ENCODE measurements at regions not wholly inside any gene's neighbourhood (a gene's known extent, or its start where the extent isn't known, plus 50 kb on each side); places are given as distances from the start of the nearest gene placed in this dataset.

GRCh38 chr12:77599782-77600467, 230.8 kb upstream of the NAV3 start:
- ChIA-PET CTCF (interaction anchor here (0.6 kb wide), 1 partner anchor 520 kb away, joined by 3 read pairs; no protein-coding TSS in a partner anchor), POLR2A (no interaction called here)
- no peak overlapping the region for H3K4me3 ChIP-seq (ENCODE audit: low read depth, low read length)
- H3K27ac ChIP-seq (ENCODE audit: extremely low read depth, low read depth, low read length), result no peak overlapping the region
- no peak for TF ChIP-seq AEBP2 (tag by site-specific recombination; IDR thresholded peaks at IDR 0.05; ENCODE audit: borderline replicate concordance)
- no peak for TF ChIP-seq ZNF23 (tag by site-specific recombination; IDR thresholded peaks at IDR 0.05; ENCODE audit: borderline replicate concordance)
- TF ChIP-seq ZEB2 (tag by site-specific recombination; IDR thresholded peaks at IDR 0.05), result no peak
- TF ChIP-seq KLF1 (tag by site-specific recombination; IDR thresholded peaks at IDR 0.05), result no peak
- H3K9me3 ChIP-seq (ENCODE audit: control insufficient read depth, insufficient read depth, low read depth, low read length), result no peaks in the 10 kb centered on the region
- no peaks in the 10 kb centered on the region for H3K4me1 ChIP-seq (ENCODE audit: control insufficient read depth, insufficient read depth, low read length)
- H3K36me3 ChIP-seq (ENCODE audit: control insufficient read depth in 2 of 2, insufficient read depth in 1 of 2, low read length in 2 of 2), result no peaks in the 10 kb centered on the region

GRCh38 chr12:77594366-77594765, 236.3 kb upstream of the NAV3 start:
- no peak overlapping the region for H3K4me3 ChIP-seq (ENCODE audit: low read depth, low read length)
- TF ChIP-seq SCRT1 (tag by site-specific recombination; IDR thresholded peaks at IDR 0.05; ENCODE audit: borderline replicate concordance) (no peak), ZNF558 (tag by site-specific recombination; IDR thresholded peaks at IDR 0.05) (no peak), ZNF571 (tag by site-specific recombination; IDR thresholded peaks at IDR 0.05) (no peak), ZNF26 (tag by site-specific recombination; IDR thresholded peaks at IDR 0.05) (no peak), ZNF837 (tag by site-specific recombination; IDR thresholded peaks at IDR 0.05) (no peak), ZNF175 (tag by site-specific recombination; IDR thresholded peaks at IDR 0.05) (no peak), ZBTB7A (tag by site-specific recombination; IDR thresholded peaks at IDR 0.05; ENCODE audit: low read depth) (no peak), ZNF629 (tag by site-specific recombination; IDR thresholded peaks at IDR 0.05) (no peak), AEBP2 (tag by site-specific recombination; IDR thresholded peaks at IDR 0.05; ENCODE audit: borderline replicate concordance) (no peak), ZNF433 (tag by site-specific recombination; IDR thresholded peaks at IDR 0.05; ENCODE audit: low read depth) (no peak), ZNF76 (tag by site-specific recombination; IDR thresholded peaks at IDR 0.05; ENCODE audit: borderline replicate concordance, low read depth) (no peak), ZNF266 (tag by site-specific recombination; IDR thresholded peaks at IDR 0.05; ENCODE audit: low read depth) (no peak), ZNF768 (tag by site-specific recombination; IDR thresholded peaks at IDR 0.05) (no peak), ZNF404 (tag by site-specific recombination; IDR thresholded peaks at IDR 0.05) (no peak), ZBTB44 (tag by site-specific recombination; IDR thresholded peaks at IDR 0.05) (no peak), ZNF37A (tag by site-specific recombination; IDR thresholded peaks at IDR 0.05) (no peak), SP2 (tag by site-specific recombination; IDR thresholded peaks at IDR 0.05) (no peak)
- no peaks in the 10 kb centered on the region for H3K36me3 ChIP-seq (ENCODE audit: control insufficient read depth in 2 of 2, insufficient read depth in 1 of 2, low read length in 2 of 2)
- no peaks in the 10 kb centered on the region for H3K9me3 ChIP-seq (ENCODE audit: control insufficient read depth, insufficient read depth, low read depth, low read length)
- ChIA-PET POLR2A (no interaction called here), CTCF (no interaction called here)
- H3K27ac ChIP-seq (ENCODE audit: extremely low read depth, low read depth, low read length), result no peak overlapping the region
- no peaks in the 10 kb centered on the region for H3K4me1 ChIP-seq (ENCODE audit: control insufficient read depth, insufficient read depth, low read length)

Data from HEK293 (cell line).